A549 (cell line): ENCODE measurements at regions not wholly inside any gene's neighbourhood (a gene's known extent, or its start where the extent isn't known, plus 50 kb on each side); places are given as distances from the start of the nearest gene placed in this dataset.
A peak's percentile ranks its signal among the peaks of the same experiment; 100 is the strongest.

ENCODE experiments used
- ATAC-seq, 2 experiments: fragments of 200-7000 bp in 1 of 2; fragments of >200 bp in 1 of 2; cut with Nextera tagmentation in 1 of 2; cut with Tn5 transposase in 1 of 2; 3 replicates each; pipeline versions ENCODE4 v1.8.0 to v1.9.1; 2018 to 2020; ENCODE audit warnings: mild to moderate bottlenecking in 1 of 2, moderate library complexity in 1 of 2
- CTCF ChIA-PET: fragments of 300-600 bp; sonication (Branson Sonifier 250); formaldehyde crosslinking; extraction: SDS; loops from one replicate; lab custom pipeline; 2021; ENCODE audit warnings: antibody characterized with exemption, inconsistent platforms; lab: Yijun Ruan, JAX
- POLR2A ChIA-PET: fragments of 350-600 bp; formaldehyde crosslinking; extraction: SDS; loops from one replicate; lab custom pipeline; 2021; ENCODE audit warnings: antibody characterized with exemption, inconsistent platforms; lab: Yijun Ruan, JAX
- DNase-seq, 2 experiments: peaks; one replicate each; pipeline versions ENCODE4 v3.0.0 to v3.0.0-alpha.2; 2011 to 2016; ENCODE audit warnings: low read depth in 1 of 2, low spot score in 1 of 2
- FAIRE-seq: peaks from 2 replicates; lab custom pipeline; 2011; peaks lifted over from hg19 to GRCh38; lab: Jason Lieb, UNC
- H3K27ac ChIP-seq, 2 experiments: fragments of >200 bp; sonication (Bioruptor Twin); formaldehyde crosslinking; 3 replicates each; pipeline ENCODE4 v1.5.1; 2016 to 2017
- H3K4me1 ChIP-seq: fragments of >200 bp; sonication (Bioruptor Twin); formaldehyde crosslinking; 3 replicates; pipeline ENCODE4 v1.6.1; 2016
- H3K4me2 ChIP-seq: fragments of >200 bp; sonication (Bioruptor Twin); formaldehyde crosslinking; 3 replicates; pipeline ENCODE4 v1.6.1; 2016
- H3K4me3 ChIP-seq: fragments of >200 bp; sonication (Bioruptor Twin); formaldehyde crosslinking; 3 replicates; pipeline ENCODE4 v1.5.1; 2016
- H3K9me3 ChIP-seq: fragments of >200 bp; sonication (Bioruptor Twin); formaldehyde crosslinking; 3 replicates; pipeline ENCODE4 v1.6.1; 2016
- ATOH8 ChIP-seq: fragments of 250-450 bp; sonication (Bioruptor Pico); IDR thresholded peaks from 2 replicates; pipeline ENCODE4 v1.5.0; 2020; ENCODE audit warnings: low read depth, mild to moderate bottlenecking, moderate library complexity
- CBX2 ChIP-seq: fragments of 200-600 bp; sonication (generic); IDR thresholded peaks from 2 replicates; pipeline ENCODE4 v1.6.1; 2016; ENCODE audit warnings: low read depth, mild to moderate bottlenecking, borderline replicate concordance
- CBX8 ChIP-seq: fragments of 200-600 bp; sonication (generic); IDR thresholded peaks from 2 replicates; pipeline ENCODE4 v1.6.1; 2016
- CHD2 ChIP-seq: fragments of 150-350 bp; IDR thresholded peaks from 2 replicates; pipeline ENCODE4 v1.6.1; 2014; ENCODE audit warnings: low read length; ENCODE audit not compliant: partially characterized antibody
- EHF ChIP-seq: fragments of 250-450 bp; sonication (Bioruptor Pico); IDR thresholded peaks from 2 replicates; pipeline ENCODE4 v1.5.0; 2020; ENCODE audit warnings: mild to moderate bottlenecking
- EHMT2 ChIP-seq: fragments of 200-600 bp; sonication (generic); IDR thresholded peaks from 2 replicates; pipeline ENCODE4 v1.6.1; 2016; ENCODE audit warnings: antibody characterized with exemption, low read depth, mild to moderate bottlenecking, moderate library complexity
- ELK1 ChIP-seq: fragments of 150-350 bp; IDR thresholded peaks from 2 replicates; pipeline ENCODE4 v1.6.1; 2014; ENCODE audit warnings: low read depth, mild to moderate bottlenecking, low read length
- EP300 ChIP-seq, 2 experiments: fragments of >200 bp; sonication (Bioruptor Twin); formaldehyde crosslinking; IDR thresholded peaks; 2 replicates in 1 of 2; 3 replicates in 1 of 2; pipeline ENCODE4 v1.6.1; 2016 to 2017
- ESRRA ChIP-seq: fragments of 150-350 bp; IDR thresholded peaks from 2 replicates; pipeline ENCODE4 v1.6.1; 2014; ENCODE audit warnings: mild to moderate bottlenecking, low read length, borderline replicate concordance
- FOSB ChIP-seq: fragments of 250-450 bp; sonication (Bioruptor Pico); IDR thresholded peaks from 2 replicates; pipeline ENCODE4 v1.5.0; 2020; ENCODE audit warnings: mild to moderate bottlenecking, moderate library complexity
- FOSL2 ChIP-seq, 2 experiments: fragments of 450-650 bp in 1 of 2; fragments of >200 bp in 1 of 2; sonication (Bioruptor Twin) in 1 of 2; formaldehyde crosslinking; IDR thresholded peaks; 2 replicates each; pipeline versions ENCODE4 v1.5.0 to v1.6.1; 2016 to 2020; ENCODE audit warnings: mild to moderate bottlenecking in 1 of 2, moderate library complexity in 1 of 2
- FOXS1 ChIP-seq: fragments of 250-450 bp; sonication (Bioruptor Pico); IDR thresholded peaks from 2 replicates; pipeline ENCODE4 v1.5.0; 2020; ENCODE audit warnings: mild to moderate bottlenecking, moderate library complexity
- GATA3 ChIP-seq: IDR thresholded peaks from 2 replicates; pipeline ENCODE4 v1.6.1; 2012; ENCODE audit warnings: borderline replicate concordance
- HEYL ChIP-seq: fragments of 250-450 bp; sonication (Bioruptor Pico); IDR thresholded peaks from 2 replicates; pipeline ENCODE4 v1.8.0; 2021; ENCODE audit warnings: mild to moderate bottlenecking, moderate library complexity
- HOXB5 ChIP-seq: fragments of 250-450 bp; sonication (Bioruptor Pico); IDR thresholded peaks from 2 replicates; pipeline ENCODE4 v1.5.0; 2020; ENCODE audit warnings: mild to moderate bottlenecking, moderate library complexity
- JUNB ChIP-seq: fragments of >200 bp; sonication (Bioruptor Twin); formaldehyde crosslinking; IDR thresholded peaks from 2 replicates; pipeline ENCODE4 v1.6.1; 2016
- NFE2L2 ChIP-seq: fragments of 150-350 bp; conservative IDR thresholded peaks from 2 replicates; pipeline ENCODE4 v1.6.1; 2014; ENCODE audit warnings: low read length
- NPAS2 ChIP-seq: fragments of 250-450 bp; sonication (Bioruptor Pico); IDR thresholded peaks from 2 replicates; pipeline ENCODE4 v1.8.0; 2022; ENCODE audit warnings: mild to moderate bottlenecking, moderate library complexity, borderline replicate concordance
- PHF8 ChIP-seq: fragments of 200-600 bp; sonication (generic); IDR thresholded peaks from 2 replicates; pipeline ENCODE4 v1.6.1; 2016; ENCODE audit warnings: low read depth, mild to moderate bottlenecking, antibody characterized with exemption, moderate library complexity, borderline replicate concordance
- POLR2A ChIP-seq: IDR thresholded peaks from 2 replicates; pipeline ENCODE4 v1.6.1; 2012; ENCODE audit warnings: mild to moderate bottlenecking, low read length
- POLR2AphosphoS2 ChIP-seq: conservative IDR thresholded peaks from 2 replicates; pipeline ENCODE4 v1.6.1; 2012; ENCODE audit warnings: low read length, improper control_type of control experiment, inconsistent platforms
- RARB ChIP-seq: fragments of 250-450 bp; sonication (Bioruptor Pico); IDR thresholded peaks from 2 replicates; pipeline ENCODE4 v1.8.0; 2021; ENCODE audit warnings: mild to moderate bottlenecking, moderate library complexity
- RFX5 ChIP-seq: fragments of 450-650 bp; IDR thresholded peaks from 2 replicates; pipeline ENCODE4 v1.7.1; 2014; ENCODE audit warnings: antibody characterized with exemption, mild to moderate bottlenecking, moderate library complexity
- RNF2 ChIP-seq: fragments of 200-600 bp; sonication (generic); IDR thresholded peaks from 2 replicates; pipeline ENCODE4 v1.6.1; 2016; ENCODE audit warnings: low read depth, mild to moderate bottlenecking, antibody characterized with exemption, moderate library complexity, borderline replicate concordance
- SMC3 ChIP-seq: fragments of >200 bp; sonication (Bioruptor Twin); formaldehyde crosslinking; IDR thresholded peaks from 3 replicates; pipeline ENCODE4 v1.6.1; 2018; ENCODE audit warnings: inconsistent platforms
- SREBF2 ChIP-seq: fragments of 450-650 bp; IDR thresholded peaks from 2 replicates; pipeline ENCODE4 v1.6.1; 2014; ENCODE audit warnings: mild to moderate bottlenecking, moderate library complexity
- TFCP2L1 ChIP-seq: fragments of 250-450 bp; sonication (Bioruptor Pico); IDR thresholded peaks from 2 replicates; pipeline ENCODE4 v1.5.0; 2021; ENCODE audit warnings: mild to moderate bottlenecking
- ZNF302 ChIP-seq: fragments of 250-450 bp; sonication (Bioruptor Pico); IDR thresholded peaks from 2 replicates; pipeline ENCODE4 v1.9.0; 2021; ENCODE audit warnings: inconsistent platforms, mild to moderate bottlenecking, moderate library complexity
- ZSCAN20 ChIP-seq: fragments of 250-450 bp; sonication (Bioruptor Pico); IDR thresholded peaks from 2 replicates; pipeline ENCODE4 v1.8.0; 2022; ENCODE audit warnings: mild to moderate bottlenecking, moderate library complexity
- WGBS: methylation state at CpG from one replicate; pipeline ENCODE4 v1.1.6; 2017; ENCODE audit errors: missing lambda C conversion rate; 5-methylcytosine and 5-hydroxymethylcytosine counted together
- TF ChIP-seq, protein P1 (sequence below): IDR thresholded peaks from 2 replicates; pipeline ENCODE4 v1.6.1; 2012
- TF ChIP-seq, protein P2 (sequence below): IDR thresholded peaks from 2 replicates; pipeline ENCODE4 v1.6.1; 2012
- TF ChIP-seq, protein P3 (sequence below): fragments of 250-450 bp; sonication (Bioruptor Pico); IDR thresholded peaks from 2 replicates; pipeline ENCODE4 v1.5.0; 2021; ENCODE audit warnings: mild to moderate bottlenecking, moderate library complexity, borderline replicate concordance

DNA sequence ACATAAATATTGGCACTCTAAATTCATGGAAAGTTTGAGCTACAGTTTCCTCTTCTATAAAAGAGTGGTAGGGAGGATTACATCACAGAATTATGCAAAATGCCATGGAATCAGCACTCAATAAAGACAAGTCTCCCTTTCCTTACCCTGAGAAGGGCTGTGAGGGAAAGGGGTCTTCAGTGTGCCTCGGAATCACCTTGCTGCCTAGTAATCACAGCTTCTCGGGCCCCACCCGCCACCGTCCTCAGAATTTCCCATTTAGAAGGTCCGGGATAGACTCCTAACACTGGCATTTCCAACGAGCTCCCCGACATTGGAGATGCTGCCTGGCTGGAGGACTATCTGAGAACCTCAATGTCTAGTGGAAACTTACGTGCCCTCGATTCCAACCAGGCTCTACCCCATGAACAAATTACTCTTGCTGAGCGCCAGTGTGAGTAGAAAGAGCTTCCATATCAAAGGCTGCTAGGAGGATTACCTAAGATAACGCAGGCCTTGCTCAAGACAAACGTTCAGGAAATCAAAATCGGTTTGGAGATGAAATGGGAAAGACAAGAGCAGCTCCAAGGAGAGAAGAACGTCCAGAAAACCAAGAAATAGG, 92.1 kb upstream of the CHD2 start (continued):
- TF ChIP-seq JUNB (no peak), ELK1 (no peak)
- TF ChIP-seq, all 56 proteins: peak for 10

GRCh38 chr15:92808598-92809063, 91.5 kb upstream of the CHD2 start:
- ChIA-PET POLR2A (interaction anchor here (0.6 to 7.3 kb wide), 20 partner anchors 9 to 711 kb away, joined by 3 to 359 read pairs (median 8); partner anchors contain the start of gene CHD2), CTCF (interaction anchor here (0.6 to 10.8 kb wide), 32 partner anchors 8 to 220 kb away, joined by 3 to 168 read pairs (median 8); partner anchors contain the start of gene CHD2)
- Histone ChIP-seq H3K4me1 (peaks cover 37% of the 10 kb centered on the region), H3K4me3 (peak overlapping the region; percentile 41), H3K27ac (peak overlapping the region; percentile 95 to 97), H3K4me2 (peak overlapping the region; percentile 82), H3K9me3 (no peaks in the 10 kb centered on the region)
- DNase-seq, result peak in 1 of 2 experiments; percentile 83
- WGBS, result 1% methylated on average over 30 of the region's 30 CpGs
- FAIRE-seq, result no peak
- ATAC-seq, result peak; percentile 10 to 15; a peak in 5 of 6 replicates
- no peak for TF ChIP-seq ELK1
- no peak for TF ChIP-seq FOSB (CRISPR knock-in tag)
- TF ChIP-seq RFX5, result no peak
- TF ChIP-seq CBX2, result no peak
- TF ChIP-seq CBX8, result no peak
- TF ChIP-seq TFCP2L1 (CRISPR knock-in tag), result 0 out of 2 replicates have a peak, but pooled peaks have one; percentile 46
- TF ChIP-seq, protein P1, sequence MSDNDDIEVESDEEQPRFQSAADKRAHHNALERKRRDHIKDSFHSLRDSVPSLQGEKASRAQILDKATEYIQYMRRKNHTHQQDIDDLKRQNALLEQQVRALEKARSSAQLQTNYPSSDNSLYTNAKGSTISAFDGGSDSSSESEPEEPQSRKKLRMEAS, result no peak
- no peak for TF ChIP-seq ZSCAN20
- TF ChIP-seq, protein P2, sequence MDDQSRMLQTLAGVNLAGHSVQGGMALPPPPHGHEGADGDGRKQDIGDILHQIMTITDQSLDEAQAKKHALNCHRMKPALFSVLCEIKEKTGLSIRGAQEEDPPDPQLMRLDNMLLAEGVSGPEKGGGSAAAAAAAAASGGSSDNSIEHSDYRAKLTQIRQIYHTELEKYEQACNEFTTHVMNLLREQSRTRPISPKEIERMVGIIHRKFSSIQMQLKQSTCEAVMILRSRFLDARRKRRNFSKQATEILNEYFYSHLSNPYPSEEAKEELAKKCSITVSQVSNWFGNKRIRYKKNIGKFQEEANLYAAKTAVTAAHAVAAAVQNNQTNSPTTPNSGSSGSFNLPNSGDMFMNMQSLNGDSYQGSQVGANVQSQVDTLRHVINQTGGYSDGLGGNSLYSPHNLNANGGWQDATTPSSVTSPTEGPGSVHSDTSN, result 0 out of 2 replicates have a peak, but pooled peaks have one; percentile 4
- TF ChIP-seq FOXS1 (CRISPR knock-in tag), result no peak
- no peak for TF ChIP-seq CHD2
- no peak for TF ChIP-seq ESRRA
- TF ChIP-seq ATOH8, result 0 out of 2 replicates have a peak, but pooled peaks have one; percentile 38
- TF ChIP-seq NPAS2, result no peak
- 0 out of 2 replicates have a peak, but pooled peaks have one; percentile 21 for TF ChIP-seq FOSL2 (IDR thresholded peaks at IDR 0.05)
- TF ChIP-seq FOSL2 (CRISPR knock-in tag; IDR thresholded peaks at IDR 0.05), result no peak
- no peak for TF ChIP-seq PHF8
- TF ChIP-seq EP300 (IDR thresholded peaks at IDR 0.05), result 0 out of 5 replicates have a peak, but pooled peaks of 1 of the 2 experiments have one; percentile 11
- no peak for TF ChIP-seq EHMT2
- TF ChIP-seq HEYL (CRISPR knock-in tag), result 0 out of 2 replicates have a peak, but pooled peaks have one; percentile 72
- TF ChIP-seq ZNF302 (CRISPR knock-in tag), result peak; percentile 67; the same call in 1 of the 2 replicates
- no peak for TF ChIP-seq RNF2
- no peak for TF ChIP-seq JUNB
- no peak for TF ChIP-seq SREBF2
- TF ChIP-seq HOXB5, result no peak
- peak; percentile 77 for TF ChIP-seq RARB (CRISPR knock-in tag)
- no peak; the same call in 1 of the 2 replicates for TF ChIP-seq EHF (CRISPR knock-in tag)
- TF ChIP-seq POLR2A, result peak; percentile 57
- TF ChIP-seq POLR2AphosphoS2, result no peak
- TF ChIP-seq GATA3, result no peak
- TF ChIP-seq, protein P3, sequence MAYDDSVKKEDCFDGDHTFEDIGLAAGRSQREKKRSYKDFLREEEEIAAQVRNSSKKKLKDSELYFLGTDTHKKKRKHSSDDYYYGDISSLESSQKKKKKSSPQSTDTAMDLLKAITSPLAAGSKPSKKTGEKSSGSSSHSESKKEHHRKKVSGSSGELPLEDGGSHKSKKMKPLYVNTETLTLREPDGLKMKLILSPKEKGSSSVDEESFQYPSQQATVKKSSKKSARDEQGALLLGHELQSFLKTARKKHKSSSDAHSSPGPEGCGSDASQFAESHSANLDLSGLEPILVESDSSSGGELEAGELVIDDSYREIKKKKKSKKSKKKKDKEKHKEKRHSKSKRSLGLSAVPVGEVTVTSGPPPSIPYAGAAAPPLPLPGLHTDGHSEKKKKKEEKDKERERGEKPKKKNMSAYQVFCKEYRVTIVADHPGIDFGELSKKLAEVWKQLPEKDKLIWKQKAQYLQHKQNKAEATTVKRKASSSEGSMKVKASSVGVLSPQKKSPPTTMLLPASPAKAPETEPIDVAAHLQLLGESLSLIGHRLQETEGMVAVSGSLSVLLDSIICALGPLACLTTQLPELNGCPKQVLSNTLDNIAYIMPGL, result no peak
- no peak for TF ChIP-seq SMC3
- TF ChIP-seq NFE2L2, result no peak
